OCI-LY1 (cell line): ENCODE measurements at regions not wholly inside any gene's neighbourhood (a gene's known extent, or its start where the extent isn't known, plus 50 kb on each side); places are given as distances from the start of the nearest gene placed in this dataset.

Source experiments
- CTCF ChIP-seq: fragments of 200-600 bp; sonication (generic), shearing (Covaris generic); IDR thresholded peaks from 2 replicates; pipeline ENCODE4 v1.5.1; 2017; ENCODE audit warnings: mild to moderate bottlenecking, antibody characterized with exemption, low read length, moderate library complexity, mixed read lengths
- EZH2 ChIP-seq: fragments of 200-600 bp; sonication (generic), shearing (Covaris generic); IDR thresholded peaks from 2 replicates; pipeline ENCODE4 v1.8.0; 2017; ENCODE audit warnings: borderline replicate concordance, mixed run types, mild to moderate bottlenecking, antibody characterized with exemption, low read length, moderate library complexity, mixed read lengths

GRCh38 chr2:121028577-121028976, 256.4 kb downstream of the TFCP2L1 start:
- TF ChIP-seq CTCF (no peak), EZH2 (no peak)
